ENCODE measurements at regions not wholly inside any gene's neighbourhood (a gene's known extent, or its start where the extent isn't known, plus 50 kb on each side); places are given as distances from the start of the nearest gene placed in this dataset.

DNA sequence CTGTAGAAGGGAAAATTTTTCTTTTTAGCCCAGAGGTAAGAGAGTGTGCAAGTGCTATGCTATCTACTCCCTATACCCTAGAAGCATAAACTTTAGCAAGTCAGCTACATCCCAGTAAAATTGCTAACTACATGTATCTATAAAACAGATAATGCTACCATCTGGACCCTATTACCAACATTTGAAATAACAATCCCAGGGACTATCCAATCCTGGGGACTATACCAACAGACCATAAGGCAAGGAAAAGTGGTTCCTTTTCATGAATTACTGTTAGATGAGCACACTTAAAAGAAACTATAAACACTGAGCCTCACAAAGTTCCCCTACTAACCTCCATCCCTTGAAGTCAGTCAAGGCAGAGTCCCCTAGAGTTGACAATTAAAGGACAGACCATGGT lies 213.6 kb upstream of the VEGFC start:
- TF ChIP-seq ELF4 (IDR thresholded peaks at IDR 0.05) (no peak), SUZ12 (IDR thresholded peaks at IDR 0.05) (no peak)
- TF ChIP-seq, protein P1, sequence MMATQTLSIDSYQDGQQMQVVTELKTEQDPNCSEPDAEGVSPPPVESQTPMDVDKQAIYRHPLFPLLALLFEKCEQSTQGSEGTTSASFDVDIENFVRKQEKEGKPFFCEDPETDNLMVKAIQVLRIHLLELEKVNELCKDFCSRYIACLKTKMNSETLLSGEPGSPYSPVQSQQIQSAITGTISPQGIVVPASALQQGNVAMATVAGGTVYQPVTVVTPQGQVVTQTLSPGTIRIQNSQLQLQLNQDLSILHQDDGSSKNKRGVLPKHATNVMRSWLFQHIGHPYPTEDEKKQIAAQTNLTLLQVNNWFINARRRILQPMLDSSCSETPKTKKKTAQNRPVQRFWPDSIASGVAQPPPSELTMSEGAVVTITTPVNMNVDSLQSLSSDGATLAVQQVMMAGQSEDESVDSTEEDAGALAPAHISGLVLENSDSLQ (IDR thresholded peaks at IDR 0.05): no peak

Data from HEK293T (cell line).